HCT116 (cell line): ENCODE measurements at regions not wholly inside any gene's neighbourhood (a gene's known extent, or its start where the extent isn't known, plus 50 kb on each side); places are given as distances from the start of the nearest gene placed in this dataset.

Experiments used
- ATAC-seq: fragments of 200-7000 bp; cut with Tn5 transposase; 2 replicates; pipeline ENCODE4 v1.9.1; 2020; ENCODE audit warnings: mild to moderate bottlenecking, moderate library complexity
- BruUV-seq: library from RNA; stranded (reverse); fragments of 400-500 nt; replicated peaks from 2 replicates; lab custom pipeline; 2021; lab: Mats Ljungman, UMichigan
- CTCF ChIA-PET: fragments of 300-600 bp; sonication (Branson Sonifier 250); formaldehyde crosslinking; loops from one replicate; lab custom pipeline; 2021; ENCODE audit warnings: antibody characterized with exemption; lab: Charles Lee
- POLR2A ChIA-PET: fragments of 300-600, 350-600 bp; sonication (Branson Sonifier 250); formaldehyde crosslinking; loops from one replicate; lab custom pipeline; 2021; ENCODE audit warnings: antibody characterized with exemption; lab: Charles Lee
- RAD21 ChIA-PET, 2 experiments: fragments of 300-600 bp; sonication (Branson Sonifier 250); formaldehyde crosslinking; loops; one replicate each; lab custom pipeline; 2023; ENCODE audit warnings: low total read pairs in 2 of 2; ENCODE audit not compliant: uncharacterized antibody in 2 of 2, unreplicated experiment in 2 of 2, low non-redundant PET in 1 of 2; lab: Charles Lee
- DNase-seq: peaks from one replicate; pipeline ENCODE4 v3.0.0-alpha.2; 2010; ENCODE audit warnings: low read depth, low spot score
- H2AFZ ChIP-seq: fragments of 200-600 bp; shearing (Covaris generic), sonication (generic); 2 replicates; pipeline ENCODE4 v1.6.1; 2017; ENCODE audit warnings: low read depth, mixed run types, mixed read lengths, antibody characterized with exemption, low read length; ENCODE audit not compliant: poor library complexity, severe bottlenecking
- H3K27ac ChIP-seq: 2 replicates; pipeline ENCODE4 v1.5.1; 2012; ENCODE audit warnings: low read depth, low read length
- H3K27me3 ChIP-seq: fragments of 200-600 bp; sonication (generic); 2 replicates; pipeline ENCODE4 v1.6.1; 2016; ENCODE audit warnings: mixed run types, low read length, mixed read lengths; ENCODE audit not compliant: insufficient read depth
- H3K36me3 ChIP-seq, 2 experiments: fragments of 200-500 bp in 1 of 2; fragments of 200-600 bp in 1 of 2; sonication (Bioruptor generic) in 1 of 2; sonication (generic) in 1 of 2; 2 replicates each; pipeline versions ENCODE4 v1.5.1 to v1.6.1; 2014 to 2016; ENCODE audit warnings: low read length in 2 of 2, inconsistent platforms in 1 of 2, mixed read lengths in 1 of 2, mixed run types in 1 of 2; ENCODE audit not compliant: insufficient read depth in 2 of 2, control insufficient read depth in 1 of 2
- H3K4me1 ChIP-seq, 2 experiments: fragments of 200-600 bp in 1 of 2; sonication (generic) in 1 of 2; 2 replicates each; pipeline versions ENCODE4 v1.5.1 to v1.6.1; 2012 to 2017; ENCODE audit warnings: low read length in 2 of 2, inconsistent platforms in 1 of 2, mild to moderate bottlenecking in 1 of 2, mixed read lengths in 1 of 2, mixed run types in 1 of 2, moderate library complexity in 1 of 2; ENCODE audit not compliant: insufficient read depth in 2 of 2, control insufficient read depth in 1 of 2
- H3K4me2 ChIP-seq: fragments of 200-600 bp; sonication (generic); 2 replicates; pipeline ENCODE4 v1.6.1; 2017; ENCODE audit warnings: mixed run types, low read length, mixed read lengths
- H3K4me3 ChIP-seq, 2 experiments: fragments of 200-600 bp in 1 of 2; sonication (generic) in 1 of 2; replicated peaks in 1 of 2; 2 replicates each; pipeline ENCODE4 v1.5.1; 2011 to 2016; ENCODE audit warnings: low read length in 2 of 2, control low read depth in 1 of 2, low read depth in 1 of 2, mild to moderate bottlenecking in 1 of 2, mixed read lengths in 1 of 2, mixed run types in 1 of 2
- H3K79me2 ChIP-seq: fragments of 200-600 bp; sonication (generic); 2 replicates; pipeline ENCODE4 v1.6.1; 2017; ENCODE audit warnings: mild to moderate bottlenecking, mixed run types, low read length, moderate library complexity, mixed read lengths; ENCODE audit not compliant: insufficient read depth
- H3K9ac ChIP-seq: fragments of 200-600 bp; sonication (generic); 2 replicates; pipeline ENCODE4 v1.6.1; 2016; ENCODE audit warnings: low read length, mixed read lengths
- H3K9me2 ChIP-seq: fragments of 200-600 bp; sonication (generic), shearing (Covaris generic); 2 replicates; pipeline ENCODE4 v1.6.1; 2017; ENCODE audit warnings: mixed run types, mild to moderate bottlenecking, moderate library complexity; ENCODE audit not compliant: insufficient read depth
- H3K9me3 ChIP-seq, 2 experiments: fragments of 200-500 bp in 1 of 2; fragments of 200-600 bp in 1 of 2; sonication (Bioruptor generic) in 1 of 2; sonication (generic) in 1 of 2; 2 replicates each; pipeline ENCODE4 v1.6.1; 2014 to 2017; ENCODE audit warnings: low read length in 2 of 2, mixed read lengths in 2 of 2, inconsistent platforms in 1 of 2, low read depth in 1 of 2, mild to moderate bottlenecking in 1 of 2, mixed run types in 1 of 2, moderate library complexity in 1 of 2; ENCODE audit not compliant: control insufficient read depth in 1 of 2, insufficient read depth in 1 of 2
- H4K20me1 ChIP-seq: fragments of 200-600 bp; sonication (generic), shearing (Covaris generic); 2 replicates; pipeline ENCODE4 v1.6.1; 2017; ENCODE audit warnings: mixed run types, mild to moderate bottlenecking, moderate library complexity; ENCODE audit not compliant: insufficient read depth
- CEBPB ChIP-seq: IDR thresholded peaks from 2 replicates; pipeline ENCODE4 v1.6.1; 2012; ENCODE audit warnings: low read depth
- CTCF ChIP-seq, 3 experiments: fragments of 200-600 bp in 1 of 3; sonication (generic) in 1 of 3; IDR thresholded peaks in 2 of 3; conservative IDR thresholded peaks in 1 of 3; 2 replicates each; pipeline ENCODE4 v1.5.1; 2012 to 2017; ENCODE audit warnings: low read depth in 2 of 3, low read length in 2 of 3, antibody characterized with exemption in 1 of 3, borderline replicate concordance in 1 of 3, control low read depth in 1 of 3, mild to moderate bottlenecking in 1 of 3, mixed read lengths in 1 of 3, mixed run types in 1 of 3, moderate library complexity in 1 of 3; ENCODE audit not compliant: insufficient read depth in 1 of 3
- ELF1 ChIP-seq: IDR thresholded peaks from 2 replicates; pipeline ENCODE4 v1.6.1; 2012; ENCODE audit warnings: low read depth, borderline replicate concordance
- EZH2 ChIP-seq: fragments of 200-600 bp; sonication (generic); IDR thresholded peaks from 2 replicates; pipeline ENCODE4 v1.6.1; 2017; ENCODE audit warnings: antibody characterized with exemption, mixed run types
- EZH2phosphoT487 ChIP-seq: fragments of 200-600 bp; IDR thresholded peaks from 2 replicates; pipeline ENCODE4 v1.6.1; 2018; ENCODE audit warnings: antibody characterized with exemption, borderline replicate concordance
- MAX ChIP-seq: IDR thresholded peaks from 2 replicates; pipeline ENCODE4 v1.6.1; 2012
- POLR2AphosphoS5 ChIP-seq: IDR thresholded peaks from 2 replicates; pipeline ENCODE4 v1.6.1; 2011; ENCODE audit warnings: mild to moderate bottlenecking, low read depth, low read length, moderate library complexity
- RAD21 ChIP-seq: IDR thresholded peaks from 2 replicates; pipeline ENCODE4 v1.6.1; 2012; ENCODE audit warnings: low read depth, mild to moderate bottlenecking
- REST ChIP-seq: IDR thresholded peaks from 2 replicates; pipeline ENCODE4 v1.6.1; 2012; ENCODE audit warnings: low read depth
- SIN3A ChIP-seq: IDR thresholded peaks from 2 replicates; pipeline ENCODE4 v1.6.1; 2012; ENCODE audit warnings: low read depth
- SRF ChIP-seq: IDR thresholded peaks from 2 replicates; pipeline ENCODE4 v1.6.1; 2012; ENCODE audit warnings: low read depth
- TCF7L2 ChIP-seq: IDR thresholded peaks from 2 replicates; pipeline ENCODE4 v1.7.0; 2011; ENCODE audit warnings: borderline replicate concordance, inconsistent platforms; ENCODE audit not compliant: insufficient read depth, insufficient read length; ENCODE audit errors: extremely low read depth
- ZBTB33 ChIP-seq: IDR thresholded peaks from 2 replicates; pipeline ENCODE4 v1.6.1; 2011; ENCODE audit warnings: mild to moderate bottlenecking, low read length, moderate library complexity; ENCODE audit not compliant: insufficient replicate concordance; ENCODE audit errors: extremely low read depth
- intact Hi-C: fragments of 100-400 bp; cut with micrococcal nuclease; formaldehyde crosslinking; loops from 2 replicates; pipeline ENCODE4 v1.10.0; 2022

GRCh38 chr20:21018576-21018975 is 87.6 kb downstream of the LINC00237 start:
- no peaks in the 10 kb centered on the region for H3K9me2 ChIP-seq

More at GRCh38 chr20:21018576-21018975, 87.6 kb downstream of the LINC00237 start:
- H3K4me2 ChIP-seq: no peak overlapping the region
- no peaks in the 10 kb centered on the region for H3K9me3 ChIP-seq
- no peak overlapping the region for H2AFZ ChIP-seq
- H4K20me1 ChIP-seq: no peaks in the 10 kb centered on the region
- POLR2A ChIA-PET: no interaction called here
- no peak for ATAC-seq
- intact Hi-C loops: no loop called here
- DNase-seq: no peak
- no peaks in the 10 kb centered on the region for H3K79me2 ChIP-seq
- H3K27ac ChIP-seq: no peak overlapping the region
- H3K27me3 ChIP-seq: peaks cover 23% of the 10 kb centered on the region; the same call in 1 of the 2 replicates
- no peak overlapping the region for H3K4me3 ChIP-seq
- H3K36me3 ChIP-seq: no peaks in the 10 kb centered on the region
- RAD21 ChIA-PET: no interaction called here
- H3K4me1 ChIP-seq: peaks cover 2 to 7% of the 10 kb centered on the region in 2 experiments; a peak in 2 of 4 replicates
- no peak for TF ChIP-seq EZH2phosphoT487
- no peak for TF ChIP-seq EZH2
- no peak for TF ChIP-seq MAX
- TF ChIP-seq ELF1: no peak
- no peak for TF ChIP-seq CEBPB
- TF ChIP-seq POLR2AphosphoS5: no peak
- TF ChIP-seq TCF7L2: no peak
- no peak for TF ChIP-seq SRF
- no peak for TF ChIP-seq CTCF (IDR thresholded peaks at IDR 0.05 in 2 of 3, conservative IDR thresholded peaks at IDR 0.05 in 1 of 3; ENCODE audit: borderline replicate concordance in 1 of 3, insufficient read depth in 1 of 3, low read depth in 2 of 3, low read length in 2 of 3)
- no peak for TF ChIP-seq SIN3A
- TF ChIP-seq REST: no peak
- no peak for TF ChIP-seq ZBTB33
- no peak for TF ChIP-seq RAD21
- CTCF ChIA-PET: no interaction called here
- no peak overlapping the region for H3K9ac ChIP-seq
- BruUV-seq: no TSS peak
